ENCODE measurements at regions not wholly inside any gene's neighbourhood (a gene's known extent, or its start where the extent isn't known, plus 50 kb on each side); places are given as distances from the start of the nearest gene placed in this dataset.
"Not testable (repeated sequence)": the region's sequence is repeated elsewhere in the genome, so short reads cannot be mapped to it uniquely, and the experiment has no call there.

- DNase-seq (ENCODE audit: low spot score), result no peak
Observed at GRCh38 chr9:2354856-2355696, 266.5 kb upstream of the VLDLR start.

DNA sequence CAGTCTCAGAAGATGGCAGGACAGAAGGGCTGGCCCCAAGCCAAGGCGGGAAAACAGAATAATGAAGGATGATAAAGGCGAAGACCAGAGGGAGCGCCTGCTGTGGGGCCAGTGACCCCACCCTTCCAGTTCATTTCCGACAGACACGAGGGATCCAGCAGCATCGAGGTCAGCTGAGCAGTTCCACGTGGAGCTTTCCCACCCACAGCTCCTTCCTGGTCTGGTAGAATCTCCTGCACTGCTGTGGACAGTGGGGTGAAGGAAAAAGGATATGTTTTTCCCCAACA lies 265.9 kb upstream of the VLDLR start:
- no peak for DNase-seq (ENCODE audit: low spot score)

DNA sequence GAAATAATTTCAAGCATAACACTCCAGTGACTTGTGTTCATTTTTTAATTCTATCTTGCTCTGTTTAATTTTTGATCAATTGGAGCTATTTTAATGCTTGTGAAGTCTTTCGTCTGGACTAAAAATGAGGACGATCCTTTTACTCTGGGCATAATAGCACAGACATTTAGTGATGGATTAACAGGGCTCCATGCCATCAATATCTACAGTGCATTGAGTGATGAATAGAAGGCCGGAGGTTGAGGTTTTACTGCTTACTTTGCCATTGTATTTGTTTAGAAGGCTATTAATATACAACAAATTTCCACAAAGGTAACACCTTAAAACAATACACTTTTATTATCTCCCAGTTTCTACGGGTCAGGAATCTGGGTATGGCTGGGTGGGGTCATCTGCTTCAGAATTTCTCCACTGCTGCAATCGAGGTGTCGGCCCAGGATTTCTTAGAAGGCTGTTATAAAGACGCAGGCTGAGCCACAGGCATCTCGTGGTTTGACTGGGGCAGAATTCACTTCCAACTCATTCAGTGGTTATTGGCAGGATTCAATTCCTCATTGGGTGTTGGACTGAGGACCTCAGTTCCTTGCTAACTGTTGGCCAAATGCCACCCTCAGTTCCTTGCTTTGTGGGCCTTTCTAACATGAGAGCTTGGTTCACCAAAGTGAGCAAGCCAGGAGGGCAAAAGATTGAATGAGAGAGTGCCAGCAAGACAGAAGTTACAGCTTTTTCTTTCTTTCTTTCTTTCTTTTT lies 265.4 kb upstream of the VLDLR start:
- DNase-seq (ENCODE audit: low spot score), result no peak

DNA sequence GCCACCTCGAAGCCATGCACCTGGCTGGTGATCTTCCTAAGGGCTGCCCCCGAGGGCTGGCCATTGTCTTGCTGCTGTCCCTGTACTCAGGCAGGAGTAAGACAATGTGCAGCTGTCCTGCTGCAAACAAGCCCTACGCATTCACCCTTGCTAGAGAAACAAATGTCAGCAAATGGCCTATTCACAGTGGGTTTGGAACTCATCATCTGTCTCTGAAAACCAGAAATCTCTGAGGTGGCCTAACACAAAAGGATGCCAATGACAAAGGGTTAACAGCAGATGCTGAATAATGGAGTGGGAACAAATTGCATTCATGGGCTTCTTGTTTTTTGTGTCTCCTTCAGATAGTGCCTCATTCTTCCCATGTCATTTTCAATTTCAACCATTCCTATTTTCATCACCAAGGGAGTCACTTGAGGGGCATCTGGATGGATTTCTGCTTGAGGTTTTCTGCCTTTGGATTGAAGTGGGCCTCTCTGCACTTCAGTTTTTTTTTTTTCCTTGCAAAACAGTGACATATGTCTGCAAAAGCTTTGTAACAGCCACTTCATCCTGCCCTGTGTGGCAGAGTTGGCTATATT lies 261.6 kb upstream of the VLDLR start:
- DNase-seq (ENCODE audit: low spot score), result no peak

- no peak for DNase-seq (ENCODE audit: low spot score)
Observed at GRCh38 chr9:2362150-2362549, 259.4 kb upstream of the VLDLR start.

GRCh38 chr9:2363138-2363745 lies 258.3 kb upstream of the VLDLR start:
- DNase-seq (ENCODE audit: low spot score), result no peak

DNA sequence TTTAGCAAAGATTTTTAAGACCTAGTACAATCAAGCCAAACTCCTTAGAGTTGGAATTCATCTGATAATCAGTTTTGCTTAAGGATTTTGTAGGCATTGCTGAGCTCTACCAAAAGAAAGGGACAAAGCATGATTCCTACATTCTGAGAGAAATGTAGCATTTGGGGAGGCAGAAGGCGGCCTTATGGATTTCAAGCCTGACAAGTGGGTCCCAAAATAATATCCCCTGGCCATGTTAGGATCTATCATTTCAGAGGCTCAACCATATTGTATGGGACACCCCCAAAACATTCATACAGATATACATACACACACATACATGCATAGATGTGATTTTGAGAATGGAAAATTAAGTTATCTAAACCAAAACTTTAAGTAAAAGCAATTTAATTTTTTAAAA lies 257.8 kb upstream of the VLDLR start:
- no peak for DNase-seq (ENCODE audit: low spot score)

- no peak for DNase-seq (ENCODE audit: low spot score)
Observed at GRCh38 chr9:2367970-2368369, 253.6 kb upstream of the VLDLR start.

DNA sequence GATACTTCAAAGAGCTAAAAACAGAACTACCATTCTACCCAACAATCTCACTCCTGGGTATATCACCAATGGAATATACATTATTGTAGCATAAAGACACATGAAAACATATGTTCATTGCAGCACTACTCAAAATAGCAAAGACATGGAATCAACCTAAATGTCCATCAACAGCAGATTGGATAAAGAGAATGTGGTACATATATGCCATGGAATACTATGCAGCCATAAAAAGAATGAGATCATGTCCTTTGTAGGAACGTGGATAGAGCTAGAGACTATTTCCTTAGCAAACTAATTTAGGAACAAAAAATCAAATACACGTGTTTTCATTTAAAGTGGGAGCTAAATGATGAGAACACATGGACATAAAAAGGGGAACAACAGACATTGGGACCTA lies 247.9 kb upstream of the VLDLR start:
- no peak for DNase-seq (ENCODE audit: low spot score)

DNA sequence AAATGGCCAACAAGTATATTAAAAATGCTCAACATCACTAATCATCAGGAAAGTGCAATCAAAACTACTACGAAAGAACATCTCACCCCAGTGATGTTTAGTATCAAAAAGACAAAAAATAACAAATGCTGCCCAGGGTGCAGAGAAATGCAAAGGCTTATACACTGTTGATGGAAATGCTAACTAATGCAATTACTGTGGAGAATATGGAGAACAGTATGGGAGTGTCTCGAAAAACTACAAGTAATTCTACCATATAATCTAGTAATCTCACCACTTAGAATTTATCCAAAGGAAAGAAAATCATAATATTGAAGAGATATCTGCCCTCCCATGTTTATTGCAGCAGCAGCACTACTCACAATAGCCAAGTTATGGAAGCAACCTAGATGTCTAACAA lies 246.5 kb upstream of the VLDLR start:
- no peak for DNase-seq (ENCODE audit: low spot score)

DNA sequence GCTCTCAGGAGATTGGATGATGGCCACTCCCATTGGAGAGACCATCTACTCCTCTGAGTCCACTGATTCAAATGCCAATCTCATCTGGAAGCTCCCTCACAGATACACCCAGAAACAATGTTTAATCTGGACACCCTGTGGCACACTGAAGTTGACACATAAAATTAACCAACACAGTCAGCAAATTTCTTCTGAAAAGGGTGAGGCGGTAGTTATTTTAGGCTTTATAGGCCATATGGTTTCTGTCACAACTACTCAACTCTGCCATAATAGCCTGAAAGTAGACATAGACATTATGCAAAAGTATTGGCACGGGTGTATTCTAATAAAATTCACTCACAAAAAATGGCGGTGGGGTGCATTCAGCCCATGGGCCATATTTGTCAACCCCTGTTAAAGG lies 244.5 kb upstream of the VLDLR start:
- DNase-seq (ENCODE audit: low spot score), result no peak

GRCh38 chr9:2377834-2378233 lies 243.8 kb upstream of the VLDLR start:
- DNase-seq (ENCODE audit: low spot score), result no peak

- no peak for DNase-seq (ENCODE audit: low spot score)
Observed at GRCh38 chr9:2378266-2378665, 243.3 kb upstream of the VLDLR start.

DNA sequence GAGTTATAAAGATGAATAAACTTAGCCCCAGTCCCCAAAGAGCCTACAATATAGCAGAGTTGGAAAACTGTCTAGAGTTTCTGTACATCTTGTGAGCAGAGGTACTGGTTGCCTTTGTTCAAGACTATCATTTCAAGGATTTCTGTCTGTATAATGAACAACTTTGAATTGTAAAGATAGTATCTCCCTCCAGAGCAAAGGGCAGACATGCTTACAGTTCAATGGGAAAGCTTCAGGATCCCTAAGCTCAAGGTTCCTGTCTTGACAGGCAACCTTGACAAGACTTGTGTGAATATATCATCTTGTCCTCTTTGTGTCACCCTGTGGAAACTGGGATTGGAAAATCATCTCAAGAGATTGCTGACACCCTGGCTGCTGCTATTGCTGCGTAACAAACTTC lies 242.8 kb upstream of the VLDLR start:
- DNase-seq (ENCODE audit: low spot score), result no peak

GRCh38 chr9:2384741-2385140 lies 236.8 kb upstream of the VLDLR start:
- DNase-seq (ENCODE audit: low spot score), result no peak

DNA sequence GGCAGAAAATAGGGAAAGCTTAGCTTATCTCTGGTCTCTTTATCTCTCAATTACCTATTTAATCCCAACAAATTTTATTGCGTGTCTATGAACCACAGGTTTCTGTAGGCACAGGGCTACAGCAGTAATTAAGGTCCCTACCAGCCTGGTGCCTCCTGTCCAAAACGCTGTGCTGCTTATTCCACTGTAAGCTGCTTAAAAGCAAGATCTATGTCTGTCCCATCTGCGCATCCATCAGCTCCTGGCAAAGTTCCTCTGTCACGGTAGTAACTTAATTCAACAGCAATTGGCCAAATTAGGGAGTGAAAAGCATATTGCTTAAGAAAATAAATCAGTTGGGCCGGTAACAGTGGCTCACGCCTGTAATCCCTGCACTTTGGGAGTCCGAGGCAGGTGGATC lies 235.8 kb upstream of the VLDLR start:
- no peak for DNase-seq (ENCODE audit: low spot score)

DNA sequence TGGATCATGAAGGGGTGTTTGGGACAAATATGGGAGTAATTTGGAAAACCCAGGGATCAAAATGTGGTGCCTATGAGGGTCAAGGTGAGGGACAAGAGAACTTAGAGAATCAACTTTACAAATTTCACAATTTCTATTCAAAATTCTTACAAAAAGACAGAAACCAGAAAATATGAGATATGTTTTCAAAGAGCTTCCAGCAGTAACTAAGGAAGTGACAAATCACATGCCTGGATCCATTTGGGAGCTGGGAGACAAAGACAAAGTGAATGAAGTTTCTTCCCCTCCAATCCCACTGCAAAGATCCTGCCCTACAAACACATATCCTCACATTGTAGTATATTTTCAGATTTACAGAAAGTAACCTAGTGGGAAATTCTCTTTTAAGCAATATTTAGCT lies 235.0 kb upstream of the VLDLR start:
- DNase-seq (ENCODE audit: low spot score), result no peak

DNA sequence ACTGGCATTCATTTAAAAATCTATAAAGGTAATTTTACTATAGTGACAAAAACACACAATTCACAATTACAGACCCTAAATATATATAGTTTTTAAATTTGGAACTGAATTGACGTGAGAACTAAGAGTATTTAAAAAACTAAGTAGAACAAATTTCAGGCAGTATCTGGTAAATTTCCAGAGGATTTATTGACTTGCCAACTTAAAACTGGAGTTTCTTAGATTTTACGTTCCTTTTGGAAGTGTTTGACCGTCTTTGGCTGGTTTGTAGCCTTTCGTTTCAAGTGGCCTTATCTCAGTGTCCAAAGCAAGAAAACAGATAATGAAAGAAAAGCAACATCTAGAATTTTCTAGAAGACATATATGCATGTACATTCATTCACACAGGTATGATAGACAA lies 234.4 kb upstream of the VLDLR start:
- DNase-seq (ENCODE audit: low spot score), result no peak

DNA sequence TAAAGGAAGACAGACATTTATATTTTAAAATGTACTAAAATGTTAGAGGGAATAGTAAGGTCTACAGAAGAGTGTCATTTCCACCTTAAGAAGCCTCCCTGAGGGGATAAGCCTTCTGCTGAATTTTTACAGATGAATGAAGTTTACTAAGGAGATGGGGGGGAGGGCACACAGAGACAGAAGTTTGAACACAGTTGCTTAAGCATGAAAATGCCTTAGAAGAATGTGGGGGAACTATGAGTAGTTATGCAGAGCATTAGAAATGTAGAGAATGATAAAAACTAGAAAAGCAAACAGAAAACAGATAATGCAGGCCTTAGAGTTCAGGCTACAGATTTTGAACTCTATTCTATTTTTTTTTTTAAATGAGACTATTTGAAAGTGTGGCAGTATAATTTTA lies 232.2 kb upstream of the VLDLR start:
- DNase-seq (ENCODE audit: low spot score), result no peak

DNA sequence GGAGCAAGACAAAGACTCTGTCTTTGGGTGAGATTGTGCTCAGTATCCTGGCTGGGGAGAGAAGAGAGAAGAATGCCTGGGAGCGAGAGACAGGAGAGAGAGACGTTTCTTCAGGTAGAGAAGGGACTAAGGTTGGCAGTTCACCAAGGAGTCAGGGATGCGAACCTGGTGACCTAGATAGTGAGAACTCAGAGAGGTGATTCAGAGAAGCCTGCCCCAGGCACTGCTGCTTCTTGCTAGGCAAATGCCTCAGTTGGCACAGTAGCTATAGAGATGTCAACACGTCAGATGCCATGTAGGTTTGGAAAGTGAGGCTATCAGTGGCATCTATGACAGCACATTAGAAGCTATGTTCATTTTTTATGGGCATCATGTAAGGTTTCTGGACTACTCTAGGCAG lies 231.6 kb upstream of the VLDLR start:
- no peak for DNase-seq (ENCODE audit: low spot score)

DNA sequence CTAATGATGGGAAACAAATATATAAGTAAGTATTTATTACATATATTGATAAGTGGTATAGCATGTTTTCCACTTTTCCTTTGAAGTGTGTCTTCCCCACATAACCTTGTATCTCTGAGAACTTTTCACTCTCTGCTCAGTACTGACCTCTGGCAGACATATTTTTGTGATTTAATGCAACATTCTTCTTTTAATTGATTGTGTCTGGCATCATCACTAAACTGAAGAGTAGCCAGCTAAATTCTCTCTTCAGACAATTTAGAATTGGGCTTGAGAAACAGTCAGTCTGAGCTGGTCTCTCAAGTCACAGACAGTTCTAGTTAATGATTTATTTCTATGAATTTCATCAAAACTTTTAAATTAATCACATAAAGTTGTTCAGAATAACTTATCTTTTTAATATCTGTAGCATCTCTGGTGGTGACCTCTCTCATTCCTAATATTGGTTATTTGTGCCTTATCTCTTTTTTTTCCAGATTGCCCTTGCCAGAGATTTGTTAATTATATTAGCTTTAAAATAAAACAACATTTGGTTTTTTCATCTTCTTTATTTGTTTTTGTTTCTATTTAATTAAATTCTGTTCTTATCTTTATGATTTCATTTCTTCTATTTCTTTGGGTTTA lies 230.0 kb upstream of the VLDLR start:
- DNase-seq (ENCODE audit: low spot score), result not testable (repeated sequence)

DNA sequence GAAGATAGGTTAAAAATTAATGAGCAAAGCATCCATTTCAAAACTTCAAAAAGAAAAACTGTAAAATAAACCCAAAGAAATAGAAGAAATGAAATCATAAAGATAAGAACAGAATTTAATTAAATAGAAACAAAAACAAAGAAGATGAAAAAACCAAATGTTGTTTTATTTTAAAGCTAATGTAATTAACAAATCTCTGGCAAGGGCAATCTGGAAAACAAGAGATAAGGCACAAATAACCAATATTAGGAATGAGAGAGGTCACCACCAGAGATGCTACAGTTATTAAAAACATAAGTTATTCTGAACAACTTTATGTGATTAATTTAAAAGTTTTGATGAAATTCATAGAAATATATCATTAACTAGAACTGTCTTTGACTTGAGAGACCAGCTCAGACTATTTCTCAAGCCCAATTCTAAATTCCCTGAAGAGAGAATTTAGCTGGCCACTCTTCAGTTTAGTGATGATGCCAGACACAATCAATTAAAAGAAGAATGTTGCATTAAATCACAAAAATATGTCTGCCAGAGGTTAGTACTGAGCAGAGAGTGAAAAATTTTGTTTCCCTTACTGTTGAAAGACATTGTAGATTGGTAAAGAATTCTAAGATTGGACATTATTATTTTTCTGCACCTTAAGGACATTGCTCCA lies 227.4 kb upstream of the VLDLR start:
- not testable (repeated sequence) for DNase-seq (ENCODE audit: low spot score)

All from GM03348 (cell line).